HEK293 (cell line): ENCODE measurements at regions not wholly inside any gene's neighbourhood (a gene's known extent, or its start where the extent isn't known, plus 50 kb on each side); places are given as distances from the start of the nearest gene placed in this dataset.

Experiments used
- CTCF ChIA-PET: fragments of 350-600 bp; formaldehyde crosslinking; extraction: SDS; loops from one replicate; lab custom pipeline; 2021; ENCODE audit warnings: antibody characterized with exemption; lab: Yijun Ruan, JAX
- POLR2A ChIA-PET: fragments of 300-600 bp; formaldehyde crosslinking; extraction: SDS; loops from one replicate; lab custom pipeline; 2020; ENCODE audit warnings: antibody characterized with exemption, inconsistent platforms; lab: Yijun Ruan, JAX
- H3K27ac ChIP-seq: fragments of 200-500 bp; sonication (Bioruptor generic); 2 replicates; pipeline ENCODE4 v1.5.1; 2014; ENCODE audit warnings: low read depth, low read length, control low read depth, inconsistent platforms; ENCODE audit errors: extremely low read depth
- H3K36me3 ChIP-seq, 2 experiments: fragments of 200-500 bp in 1 of 2; sonication (Bioruptor generic) in 1 of 2; 1 replicate in 1 of 2; 2 replicates in 1 of 2; pipeline ENCODE4 v1.5.1; 2014 to 2017; ENCODE audit warnings: inconsistent platforms in 2 of 2, low read length in 2 of 2; ENCODE audit not compliant: control insufficient read depth in 2 of 2, insufficient read depth in 1 of 2
- H3K4me1 ChIP-seq: fragments of 200-500 bp; sonication (Bioruptor generic); 2 replicates; pipeline ENCODE4 v1.5.1; 2014; ENCODE audit warnings: mild to moderate bottlenecking, low read length, inconsistent platforms; ENCODE audit not compliant: control insufficient read depth, insufficient read depth
- H3K4me3 ChIP-seq: 2 replicates; pipeline ENCODE4 v1.5.1; 2011; ENCODE audit warnings: low read depth, mild to moderate bottlenecking, control low read depth, low read length, moderate library complexity
- H3K9me3 ChIP-seq: fragments of 200-500 bp; sonication (Bioruptor generic); 2 replicates; pipeline ENCODE4 v1.5.1; 2014; ENCODE audit warnings: low read depth, low read length, inconsistent platforms; ENCODE audit not compliant: control insufficient read depth, insufficient read depth
- GLI4 ChIP-seq: fragments of 450-650 bp; formaldehyde crosslinking; IDR thresholded peaks from 2 replicates; pipeline ENCODE4 v1.5.1; 2016; ENCODE audit warnings: missing biosample characterization, missing genetic modification characterization
- KLF9 ChIP-seq: fragments of 450-650 bp; formaldehyde crosslinking; IDR thresholded peaks from 2 replicates; pipeline ENCODE4 v1.5.1; 2016; ENCODE audit warnings: missing biosample characterization, missing genetic modification characterization, low read depth
- REPIN1 ChIP-seq: fragments of 450-650 bp; formaldehyde crosslinking; IDR thresholded peaks from 2 replicates; pipeline ENCODE4 v1.5.1; 2017; ENCODE audit warnings: missing biosample characterization, missing genetic modification characterization, low read depth
- TRIM28 ChIP-seq: IDR thresholded peaks from 2 replicates; pipeline ENCODE4 v1.6.1; 2011; ENCODE audit warnings: low read length, control low read depth, borderline replicate concordance
- ZBTB7A ChIP-seq: fragments of 450-650 bp; formaldehyde crosslinking; IDR thresholded peaks from 2 replicates; pipeline ENCODE4 v1.5.1; 2016; ENCODE audit warnings: low read depth, missing biosample characterization, missing genetic modification characterization
- ZFP3 ChIP-seq: fragments of 450-650 bp; formaldehyde crosslinking; IDR thresholded peaks from 2 replicates; pipeline ENCODE4 v1.5.1; 2016; ENCODE audit warnings: low read depth, missing biosample characterization, missing genetic modification characterization
- ZNF121 ChIP-seq: fragments of 450-650 bp; formaldehyde crosslinking; IDR thresholded peaks from 2 replicates; pipeline ENCODE4 v1.5.1; 2016; ENCODE audit warnings: missing biosample characterization, missing genetic modification characterization
- ZNF140 ChIP-seq: fragments of 450-650 bp; formaldehyde crosslinking; IDR thresholded peaks from 2 replicates; pipeline ENCODE4 v1.5.1; 2016; ENCODE audit warnings: missing biosample characterization, missing genetic modification characterization
- ZNF18 ChIP-seq: fragments of 450-650 bp; formaldehyde crosslinking; IDR thresholded peaks from 2 replicates; pipeline ENCODE4 v1.5.1; 2016; ENCODE audit warnings: missing biosample characterization, missing genetic modification characterization
- ZNF37A ChIP-seq: fragments of 450-650 bp; IDR thresholded peaks from 2 replicates; pipeline ENCODE4 v1.5.1; 2018; ENCODE audit warnings: missing biosample characterization, missing genetic modification characterization
- ZNF404 ChIP-seq: fragments of 450-650 bp; formaldehyde crosslinking; IDR thresholded peaks from 2 replicates; pipeline ENCODE4 v1.5.1; 2017; ENCODE audit warnings: missing biosample characterization, missing genetic modification characterization
- ZNF549 ChIP-seq: fragments of 450-650 bp; IDR thresholded peaks from 2 replicates; pipeline ENCODE4 v1.5.1; 2018; ENCODE audit warnings: missing biosample characterization, missing genetic modification characterization, mild to moderate bottlenecking, inconsistent platforms, moderate library complexity
- ZNF555 ChIP-seq: fragments of 450-650 bp; formaldehyde crosslinking; conservative IDR thresholded peaks from 2 replicates; pipeline ENCODE4 v1.5.1; 2017; ENCODE audit warnings: missing biosample characterization, mild to moderate bottlenecking, missing genetic modification characterization, inconsistent platforms
- ZNF561 ChIP-seq: fragments of 450-650 bp; IDR thresholded peaks from 2 replicates; pipeline ENCODE4 v1.5.1; 2018; ENCODE audit warnings: missing biosample characterization, missing genetic modification characterization, borderline replicate concordance
- ZNF571 ChIP-seq: fragments of 450-650 bp; formaldehyde crosslinking; IDR thresholded peaks from 2 replicates; pipeline ENCODE4 v1.5.0; 2017; ENCODE audit warnings: missing biosample characterization, missing genetic modification characterization
- ZNF623 ChIP-seq: fragments of 450-650 bp; formaldehyde crosslinking; IDR thresholded peaks from 2 replicates; pipeline ENCODE4 v1.5.1; 2016; ENCODE audit warnings: missing biosample characterization, missing genetic modification characterization
- ZNF626 ChIP-seq: fragments of 450-650 bp; sonication (Bioruptor Pico); formaldehyde crosslinking; IDR thresholded peaks from 2 replicates; pipeline ENCODE4 v1.5.1; 2018; ENCODE audit warnings: missing biosample characterization, missing genetic modification characterization, inconsistent platforms
- ZNF670 ChIP-seq: fragments of 450-650 bp; formaldehyde crosslinking; IDR thresholded peaks from 2 replicates; pipeline ENCODE4 v1.5.1; 2016; ENCODE audit warnings: missing biosample characterization, missing genetic modification characterization, low read depth
- TF ChIP-seq, protein P1 (sequence below): fragments of 450-650 bp; formaldehyde crosslinking; IDR thresholded peaks from 2 replicates; pipeline ENCODE4 v1.5.1; 2016; ENCODE audit warnings: missing biosample characterization, missing genetic modification characterization

- no peak for TF ChIP-seq ZBTB7A (tag by site-specific recombination)
- POLR2A ChIA-PET: no interaction called here
- CTCF ChIA-PET: interaction anchor here (1.0 kb wide), 1 partner anchor 21 kb away, joined by 5 read pairs; no protein-coding TSS in a partner anchor
- Histone ChIP-seq H3K4me1 (no peaks in the 10 kb centered on the region), H3K9me3 (no peaks in the 10 kb centered on the region), H3K27ac (no peak overlapping the region), H3K4me3 (no peak overlapping the region), H3K36me3 (no peaks in the 10 kb centered on the region)
Measured at GRCh38 chr3:10717756-10718155, 98.3 kb upstream of the SLC6A11 start.

DNA sequence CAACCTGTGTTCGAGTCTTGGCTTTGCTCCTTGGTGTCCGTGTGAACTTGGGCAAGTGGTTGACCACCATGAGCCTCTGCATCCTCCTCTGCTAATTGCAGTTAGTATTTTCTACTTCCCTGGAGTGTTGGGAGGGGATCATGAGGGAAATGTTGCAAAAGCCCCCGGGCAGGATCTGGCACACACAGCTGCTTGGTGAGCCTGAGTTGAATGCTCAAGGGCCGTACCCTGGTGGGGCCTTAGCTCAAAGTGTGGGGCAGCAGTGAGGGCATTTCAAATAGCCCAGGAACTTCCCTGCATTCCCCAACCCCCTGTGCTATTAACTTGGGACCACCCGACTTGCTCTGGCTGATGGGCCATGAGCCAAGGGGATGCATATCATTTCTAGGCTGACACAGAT, 94.9 kb upstream of the SLC6A11 start:
- ChIA-PET POLR2A (no interaction called here), CTCF (interaction anchor here (1.7 kb wide), 1 partner anchor 18 kb away, joined by 3 read pairs; no protein-coding TSS in a partner anchor)
- no peaks in the 10 kb centered on the region for H3K9me3 ChIP-seq
- no peak overlapping the region for H3K4me3 ChIP-seq
- no peaks in the 10 kb centered on the region for H3K4me1 ChIP-seq
- no peaks in the 10 kb centered on the region for H3K36me3 ChIP-seq
- TF ChIP-seq GLI4 (tag by site-specific recombination): no peak
- no peak for TF ChIP-seq ZNF623
- no peak for TF ChIP-seq REPIN1 (tag by site-specific recombination)
- TF ChIP-seq ZBTB7A (tag by site-specific recombination): no peak
- no peak for TF ChIP-seq KLF9
- no peak for TF ChIP-seq ZNF571 (tag by site-specific recombination)
- TF ChIP-seq ZNF670 (tag by site-specific recombination): no peak
- TF ChIP-seq ZNF561 (tag by site-specific recombination): no peak
- no peak for TF ChIP-seq ZNF140 (tag by site-specific recombination)
- no peak for TF ChIP-seq ZNF18 (tag by site-specific recombination)
- no peak for TF ChIP-seq ZNF37A (tag by site-specific recombination)
- TF ChIP-seq, protein P1, sequence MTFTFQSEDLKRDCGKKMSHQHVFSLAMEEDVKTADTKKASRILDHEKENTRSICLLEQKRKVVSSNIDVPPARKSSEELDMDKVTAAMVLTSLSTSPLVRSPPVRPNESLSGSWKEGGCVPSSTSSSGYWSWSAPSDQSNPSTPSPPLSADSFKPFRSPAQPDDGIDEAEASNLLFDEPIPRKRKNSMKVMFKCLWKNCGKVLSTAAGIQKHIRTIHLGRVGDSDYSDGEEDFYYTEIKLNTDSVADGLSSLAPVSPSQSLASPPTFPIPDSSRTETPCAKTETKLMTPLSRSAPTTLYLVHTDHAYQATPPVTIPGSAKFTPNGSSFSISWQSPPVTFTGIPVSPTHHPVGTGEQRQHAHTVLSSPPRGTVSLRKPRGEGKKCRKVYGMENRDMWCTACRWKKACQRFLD: no peak
- no peak for TF ChIP-seq ZNF404 (tag by site-specific recombination)
- no peak for TF ChIP-seq ZNF555 (tag by site-specific recombination)
- TF ChIP-seq ZNF121 (tag by site-specific recombination): no peak
- no peak overlapping the region for H3K27ac ChIP-seq

GRCh38 chr3:10722911-10723310, 93.1 kb upstream of the SLC6A11 start:
- CTCF ChIA-PET: no interaction called here
- TF ChIP-seq TRIM28 (no peak), ZNF549 (tag by site-specific recombination) (no peak), ZFP3 (tag by site-specific recombination) (no peak)

GRCh38 chr3:10723991-10724390, 92.0 kb upstream of the SLC6A11 start:
- Histone ChIP-seq H3K4me3 (no peak overlapping the region), H3K4me1 (no peaks in the 10 kb centered on the region), H3K9me3 (no peaks in the 10 kb centered on the region), H3K36me3 (no peaks in the 10 kb centered on the region), H3K27ac (no peak overlapping the region)
- POLR2A ChIA-PET: no interaction called here
- no peak for TF ChIP-seq ZNF626 (tag by site-specific recombination)
- TF ChIP-seq, all 188 proteins: peak for 0
- CTCF ChIA-PET: interaction anchor here (0.6 to 2.8 kb wide), 2 partner anchors 15 to 1135 kb away, joined by 3 to 12 read pairs; no protein-coding TSS in a partner anchor

More at GRCh38 chr3:10722911-10723310, 93.1 kb upstream of the SLC6A11 start:
- Histone ChIP-seq H3K4me3 (no peak overlapping the region), H3K9me3 (no peaks in the 10 kb centered on the region), H3K27ac (no peak overlapping the region), H3K4me1 (no peaks in the 10 kb centered on the region), H3K36me3 (no peaks in the 10 kb centered on the region)
- POLR2A ChIA-PET: no interaction called here
